GM21360 (cell line): ENCODE measurements at regions not wholly inside any gene's neighbourhood (a gene's known extent, or its start where the extent isn't known, plus 50 kb on each side); places are given as distances from the start of the nearest gene placed in this dataset.
"Not testable (repeated sequence)": the region's sequence is repeated elsewhere in the genome, so short reads cannot be mapped to it uniquely, and the experiment has no call there.

Experiments
- ATAC-seq: cut with Tn5 transposase; IDR thresholded peaks from one replicate; pipeline ENCODE4 v1.9.1; 2021; ENCODE audit warnings: mild to moderate bottlenecking, moderate library complexity; ENCODE audit not compliant: unreplicated experiment

DNA sequence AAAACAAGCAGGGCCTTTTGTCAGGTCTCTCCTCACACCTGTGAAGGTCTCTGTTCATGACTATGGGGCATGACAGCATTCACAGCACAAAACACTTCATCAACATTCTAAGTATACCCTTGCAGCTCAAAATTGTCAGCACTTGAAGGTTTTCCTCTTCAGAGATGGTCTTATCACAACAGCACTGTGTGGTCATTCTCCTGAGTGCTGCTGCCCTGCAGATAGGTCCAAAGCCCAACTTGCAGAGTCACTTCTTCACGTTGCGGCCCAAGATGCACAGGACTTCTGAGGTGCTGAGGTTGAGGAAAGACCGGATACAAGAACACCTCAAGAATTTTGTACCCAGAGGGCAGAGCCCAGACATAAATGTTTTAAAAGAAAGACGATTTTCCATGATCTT lies 574.5 kb downstream of the UQCRFS1 start:
- ATAC-seq = no peak

DNA sequence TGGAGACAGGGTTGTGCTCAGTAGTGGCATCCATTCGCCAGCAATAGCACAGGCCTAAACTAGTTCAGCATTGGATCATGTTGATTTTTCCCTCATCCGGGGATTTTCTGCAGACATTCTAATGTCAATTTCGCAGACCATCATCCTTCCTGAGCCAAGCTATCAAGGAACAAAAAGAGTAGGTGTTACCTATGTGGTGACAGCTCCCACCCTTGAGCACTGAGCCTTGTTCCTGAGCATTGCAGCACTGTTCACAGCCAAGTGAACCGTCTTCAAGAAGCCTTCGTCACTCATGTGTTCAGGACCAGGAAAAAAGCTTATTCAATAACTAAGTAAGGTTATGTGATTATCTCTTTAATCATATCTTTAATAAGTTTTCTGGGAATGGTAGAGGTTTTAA lies 576.2 kb downstream of the UQCRFS1 start:
- no peak for ATAC-seq

DNA sequence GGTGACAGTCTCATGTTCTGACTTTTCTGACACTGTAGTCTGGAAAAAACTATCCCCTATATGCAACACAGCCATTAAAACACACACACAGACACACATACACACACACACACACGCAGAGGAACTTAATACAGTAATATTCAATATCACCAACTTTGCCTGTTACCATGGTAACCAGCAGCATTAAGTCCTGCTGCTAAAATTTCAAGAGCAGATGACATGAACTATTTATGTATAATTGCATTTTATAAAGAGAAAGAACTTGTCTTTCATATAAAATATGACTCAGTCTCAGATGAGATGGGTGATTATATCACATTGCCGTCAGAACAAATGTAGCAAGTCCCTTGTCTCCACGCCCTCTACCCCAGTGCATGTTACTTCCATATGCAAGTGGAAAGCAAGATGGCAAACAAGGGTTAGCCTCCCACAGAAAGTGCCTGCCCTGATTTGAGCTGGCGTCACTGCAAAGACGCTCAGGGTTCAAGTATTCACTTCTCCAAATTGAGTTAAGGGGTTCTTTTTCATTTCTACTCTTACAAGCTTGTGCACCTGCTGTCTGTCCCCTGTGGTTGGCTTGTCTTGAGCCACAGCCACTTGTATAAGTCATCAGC lies 576.8 kb downstream of the UQCRFS1 start:
- ATAC-seq = no peak

DNA sequence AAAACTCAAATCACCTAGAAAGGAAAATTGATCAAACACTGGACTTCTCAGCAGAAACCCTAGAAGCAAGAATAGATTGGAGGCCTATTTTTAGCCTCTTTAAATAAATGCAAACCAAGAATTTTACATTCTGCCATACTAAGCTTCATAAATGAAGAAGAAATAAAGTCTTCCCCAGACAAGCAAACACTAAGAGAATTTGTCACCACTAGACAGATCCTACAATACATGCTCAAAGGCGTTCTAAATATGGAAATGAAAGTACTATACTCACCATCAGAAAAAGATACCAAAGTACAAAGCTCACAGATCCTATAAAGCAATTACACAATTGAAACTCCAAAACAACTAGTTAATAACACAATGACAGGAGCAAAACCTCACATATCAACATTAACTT lies 578.1 kb downstream of the UQCRFS1 start:
- no peak for ATAC-seq

DNA sequence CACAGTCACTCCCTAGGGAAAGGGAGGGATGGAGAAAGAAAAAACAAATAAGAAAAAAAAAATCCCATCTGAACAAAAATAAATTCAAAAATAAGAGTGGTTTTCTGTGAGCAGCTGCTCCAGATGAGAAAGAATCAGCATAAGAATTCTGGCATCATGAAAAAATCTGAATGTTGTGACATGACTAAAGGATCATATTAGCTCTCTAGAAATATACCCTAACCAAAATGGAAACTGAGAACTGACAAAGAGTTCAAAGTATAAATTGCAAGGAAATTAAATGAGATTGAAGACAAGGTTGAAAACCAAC lies 579.0 kb downstream of the UQCRFS1 start:
- ATAC-seq = no peak

DNA sequence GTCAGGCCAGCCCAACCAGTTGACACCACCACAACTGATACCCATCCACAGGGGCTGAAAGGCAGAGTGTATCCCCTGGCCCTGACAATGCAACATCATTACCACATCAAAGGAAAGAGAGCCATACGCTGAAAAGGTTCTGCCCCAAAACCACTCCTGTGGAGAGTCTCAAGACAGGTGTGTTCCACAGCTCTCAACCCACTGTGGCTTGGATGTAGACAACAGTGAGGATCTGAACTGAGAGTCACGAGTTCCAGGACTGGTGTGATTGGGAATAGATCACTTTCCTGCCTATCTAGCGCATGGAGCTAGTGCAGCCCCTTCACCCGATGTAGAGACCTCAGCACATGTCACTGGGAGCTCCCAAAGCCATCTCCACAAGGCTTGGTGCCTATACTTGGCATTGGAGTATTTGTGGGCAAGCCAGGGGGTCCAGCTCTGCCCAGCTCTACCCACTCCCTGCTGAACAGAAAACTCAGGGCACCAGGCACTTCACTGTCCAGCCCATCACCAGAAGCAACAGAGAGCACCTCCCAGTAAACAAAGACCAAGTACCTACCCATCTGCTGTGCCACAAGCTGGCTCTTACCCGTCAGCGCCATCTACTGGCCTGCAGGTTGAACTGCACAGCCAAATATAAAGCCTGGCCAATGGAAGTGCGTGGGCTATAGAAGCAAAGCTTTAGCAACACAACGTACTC lies 579.5 kb downstream of the UQCRFS1 start:
- ATAC-seq = no peak

DNA sequence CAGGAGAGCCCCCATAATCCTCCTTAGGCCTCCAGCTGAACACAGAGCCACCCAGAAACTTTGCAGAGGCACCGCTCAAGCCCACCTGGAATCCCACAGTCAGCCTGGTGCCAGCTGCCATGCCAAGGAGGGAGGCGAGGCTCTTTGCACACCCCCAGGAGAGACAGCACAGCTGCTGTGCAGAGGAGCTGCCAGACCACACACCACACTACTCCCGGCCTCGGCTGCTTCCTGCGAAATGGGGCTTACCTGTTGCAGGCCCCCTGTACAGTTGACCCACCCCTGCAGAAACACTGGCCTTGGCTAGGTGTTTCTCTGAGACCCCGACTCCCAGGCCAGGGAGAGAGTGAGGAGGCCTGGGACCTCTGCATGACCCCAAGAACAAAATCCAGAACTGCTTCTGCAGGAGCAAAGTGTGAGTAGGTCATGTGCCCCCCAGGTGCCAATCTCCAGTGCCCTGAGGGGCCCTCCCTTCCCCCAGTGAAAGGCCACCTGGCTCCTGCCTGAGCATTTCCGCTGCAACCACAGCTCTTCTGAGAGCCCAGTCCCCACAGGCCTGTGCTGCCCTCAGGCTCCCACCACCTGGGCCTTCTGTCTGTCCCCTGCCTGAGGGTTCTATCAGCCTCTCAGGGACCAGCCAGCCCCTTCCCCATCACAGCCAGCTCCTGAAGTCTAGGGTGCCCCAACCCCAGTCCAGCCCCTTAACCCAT lies 580.4 kb downstream of the UQCRFS1 start:
- ATAC-seq = no peak

- no peak for ATAC-seq
Observed at GRCh38 chr19:28631961-28632360, 581.0 kb downstream of the UQCRFS1 start.

- no peak for ATAC-seq
Observed at GRCh38 chr19:28627669-28628068, 585.3 kb downstream of the UQCRFS1 start.

DNA sequence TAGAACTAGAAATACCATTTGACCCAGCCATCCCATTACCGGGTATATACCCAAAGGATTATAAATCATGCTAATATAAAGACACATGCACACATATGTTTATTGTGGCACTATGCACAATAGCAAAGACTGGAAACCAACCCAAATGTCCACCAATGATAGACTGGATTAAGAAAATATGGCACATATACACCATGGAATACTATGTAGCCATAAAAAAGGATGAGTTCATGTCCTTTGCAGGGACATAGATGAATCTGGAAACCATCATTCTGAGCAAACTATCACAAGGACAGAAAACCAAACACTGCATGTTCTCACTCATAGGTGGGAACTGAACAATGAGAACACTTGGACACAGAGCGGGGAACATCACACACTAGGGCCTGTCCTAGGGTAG lies 586.5 kb downstream of the UQCRFS1 start:
- ATAC-seq = not testable (repeated sequence)

DNA sequence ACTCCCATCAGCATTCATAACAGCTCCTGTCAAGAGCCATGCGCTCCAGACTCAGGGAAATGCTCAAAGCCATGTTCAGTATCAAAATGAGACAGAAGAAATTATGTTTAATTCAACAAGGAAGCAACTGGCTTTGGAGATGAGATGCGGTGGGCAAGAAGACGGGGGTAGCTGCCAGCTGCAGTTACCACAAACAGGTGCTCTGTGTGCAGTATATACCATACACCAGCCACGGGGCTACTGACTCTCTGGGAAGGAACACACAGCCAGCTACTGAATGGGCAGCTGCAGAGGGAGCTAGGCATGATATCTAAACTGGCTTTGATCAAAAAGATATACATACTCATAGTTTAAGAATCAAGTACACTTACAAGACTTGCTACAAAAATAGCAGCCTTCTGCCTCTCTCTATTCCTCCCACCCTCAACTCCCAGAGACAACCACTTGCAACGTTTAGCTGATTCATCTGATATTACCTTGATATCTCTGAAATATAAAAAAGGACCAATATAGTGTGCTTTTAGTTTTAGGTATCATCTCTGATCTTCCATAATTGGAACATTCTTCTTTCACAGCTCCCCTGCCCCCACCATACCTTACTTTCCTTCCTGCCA lies 593.0 kb downstream of the UQCRFS1 start:
- ATAC-seq = no peak

DNA sequence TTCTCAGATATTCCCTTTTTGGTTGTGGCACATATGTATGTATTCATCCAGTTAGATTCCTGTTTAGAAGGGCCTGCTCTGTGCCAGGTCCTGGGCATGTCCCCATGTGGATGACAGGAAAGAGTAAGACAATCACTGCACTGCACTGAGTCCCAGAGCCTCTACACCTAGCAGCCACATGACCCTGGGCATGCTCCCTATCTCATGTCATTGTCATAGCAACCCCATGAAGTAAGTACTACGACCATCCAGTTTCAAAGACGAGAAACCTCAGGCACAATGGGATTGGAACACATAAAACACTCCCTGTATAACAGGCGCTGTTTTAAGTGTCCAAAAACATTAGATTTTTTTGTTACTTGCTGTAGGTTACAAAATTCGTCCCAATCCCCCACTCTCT lies 594.4 kb downstream of the UQCRFS1 start:
- ATAC-seq = no peak

DNA sequence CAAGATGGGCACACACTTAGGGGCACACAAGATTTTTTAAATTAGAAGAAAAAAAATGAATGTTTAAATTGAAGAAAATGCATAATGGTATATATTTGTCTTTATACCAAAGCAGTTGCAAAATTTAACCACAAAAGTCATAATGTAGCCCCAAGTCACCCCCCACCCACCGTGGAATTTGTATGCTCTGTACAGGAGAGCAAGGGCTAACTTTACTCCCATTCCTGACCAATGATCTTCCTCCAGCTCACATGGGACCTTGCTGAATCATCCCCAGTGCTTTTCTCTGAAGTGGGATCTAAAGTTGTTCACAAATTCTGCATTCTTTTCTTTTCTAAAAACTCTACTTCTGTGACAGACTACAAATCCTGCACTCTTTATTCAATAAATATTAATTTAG lies 597.0 kb downstream of the UQCRFS1 start:
- no peak for ATAC-seq

DNA sequence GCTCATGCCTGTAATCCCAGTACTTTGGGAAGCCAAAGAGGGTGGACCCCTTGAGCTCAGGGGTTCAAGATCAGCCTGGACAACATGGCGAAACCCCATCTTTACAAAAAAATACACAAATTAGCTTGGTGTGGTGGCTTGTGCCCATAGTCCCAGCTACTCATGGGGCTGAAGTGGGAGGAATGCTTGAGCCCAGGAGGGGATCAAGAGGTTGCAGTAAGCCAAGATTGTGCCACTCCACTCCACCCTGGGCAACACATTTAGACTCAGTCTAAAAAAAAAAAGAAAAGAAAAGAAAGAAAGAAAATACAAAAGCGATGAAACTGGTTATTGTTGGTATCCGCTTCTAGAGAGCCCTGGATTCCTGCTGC lies 597.4 kb downstream of the UQCRFS1 start:
- ATAC-seq = no peak

DNA sequence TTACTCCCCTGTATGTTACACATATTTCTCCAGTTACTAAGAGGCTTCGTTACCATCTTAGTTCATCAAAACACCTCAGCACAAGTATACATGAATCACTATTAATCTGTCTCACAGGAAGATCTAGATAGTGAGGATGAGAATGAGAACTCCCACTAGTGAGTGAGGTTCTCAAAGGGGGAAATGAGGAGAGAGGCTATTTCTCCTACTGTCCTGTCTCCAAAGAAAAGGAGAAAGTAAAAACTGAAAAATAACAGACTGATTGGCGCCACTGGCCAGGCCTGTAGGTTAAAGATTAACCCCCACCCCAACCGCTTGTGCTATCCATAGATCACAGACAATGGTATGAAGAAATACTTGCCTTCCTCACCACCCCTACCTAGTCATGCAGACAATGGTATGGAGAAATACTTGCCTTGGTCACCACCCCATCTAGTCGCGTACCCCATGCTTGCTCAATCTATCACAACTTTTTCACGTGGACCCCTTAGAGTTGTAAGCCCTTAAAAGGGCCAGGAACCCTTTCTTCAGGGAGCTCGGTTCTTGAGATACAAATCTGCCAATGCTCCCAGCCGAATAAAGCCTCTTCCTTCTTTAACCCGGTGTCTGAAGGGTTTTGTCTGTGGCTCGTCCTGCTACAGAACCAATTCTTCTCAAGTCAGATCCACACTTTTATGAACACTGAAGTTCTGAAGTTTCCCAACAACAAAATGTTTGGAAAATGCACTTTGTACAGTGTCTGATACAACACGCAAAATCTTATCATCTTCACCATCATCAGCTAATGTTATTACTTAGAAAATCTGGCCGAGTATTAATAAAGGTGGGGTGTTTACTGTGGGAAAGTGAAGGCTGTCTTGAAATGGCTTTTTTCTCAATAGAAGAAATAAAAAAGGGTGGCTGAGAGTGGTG lies 598.1 kb downstream of the UQCRFS1 start:
- ATAC-seq = no peak

GRCh38 chr19:28612275-28612769 lies 600.6 kb downstream of the UQCRFS1 start:
- ATAC-seq = no peak

GRCh38 chr19:28611227-28611914 lies 601.6 kb downstream of the UQCRFS1 start:
- ATAC-seq = not testable (repeated sequence)

DNA sequence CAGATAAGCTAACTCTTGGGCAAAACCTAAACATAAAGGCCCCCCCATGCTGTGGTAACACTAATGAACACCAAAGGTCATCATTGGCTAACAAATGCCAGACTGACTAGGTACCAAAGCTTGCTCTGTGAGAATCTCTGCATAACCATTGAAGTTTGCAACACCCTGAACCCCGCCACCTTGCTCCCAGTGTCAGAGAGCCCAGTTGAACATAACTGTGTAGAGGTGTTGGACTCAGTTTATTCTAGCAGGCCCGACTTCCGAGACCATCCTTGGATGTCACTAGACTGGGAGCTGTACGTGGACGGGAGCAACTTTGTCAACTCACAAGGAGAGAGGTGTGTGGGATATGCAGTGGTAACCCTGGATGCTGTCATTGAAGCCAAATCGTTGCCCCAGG lies 602.2 kb downstream of the UQCRFS1 start:
- ATAC-seq = no peak

- ATAC-seq = no peak
Observed at GRCh38 chr19:28609944-28610343, 603.0 kb downstream of the UQCRFS1 start.

- ATAC-seq = no peak
Observed at GRCh38 chr19:28609091-28609755, 603.7 kb downstream of the UQCRFS1 start.
